GM12875 (cell line): ENCODE measurements at regions not wholly inside any gene's neighbourhood (a gene's known extent, or its start where the extent isn't known, plus 50 kb on each side); places are given as distances from the start of the nearest gene placed in this dataset.

Experiments used
- H3K4me3 ChIP-seq: one replicate; pipeline ENCODE4 v1.5.1; 2011; ENCODE audit warnings: low read depth, low read length, control low read depth
- CTCF ChIP-seq: IDR thresholded peaks from 2 replicates; pipeline ENCODE4 v1.5.1; 2011; ENCODE audit warnings: low read depth, mild to moderate bottlenecking, control low read depth, inconsistent platforms, low read length, moderate library complexity, borderline replicate concordance; ENCODE audit not compliant: insufficient read depth

GRCh38 chr15:31786360-31786759, 244.0 kb upstream of the CHRNA7 start:
- TF ChIP-seq CTCF, result no peak
- H3K4me3 ChIP-seq, result no peak overlapping the region

- no peak for TF ChIP-seq CTCF
- no peak overlapping the region for H3K4me3 ChIP-seq
These were observed 242.2 kb upstream of the CHRNA7 start for GRCh38 chr15:31788104-31788503.

- no peak overlapping the region for H3K4me3 ChIP-seq
- TF ChIP-seq CTCF, result no peak
These were observed 237.6 kb upstream of the CHRNA7 start for GRCh38 chr15:31792611-31793199.

GRCh38 chr15:31799319-31799714, 231.0 kb upstream of the CHRNA7 start:
- H3K4me3 ChIP-seq, result no peak overlapping the region
- TF ChIP-seq CTCF, result no peak

GRCh38 chr15:31799715-31800321, 230.5 kb upstream of the CHRNA7 start:
- H3K4me3 ChIP-seq, result no peak overlapping the region
- no peak for TF ChIP-seq CTCF

- TF ChIP-seq CTCF, result no peak
- no peak overlapping the region for H3K4me3 ChIP-seq
These were observed 229.2 kb upstream of the CHRNA7 start for GRCh38 chr15:31801152-31801551.

GRCh38 chr15:31802761-31803160, 227.6 kb upstream of the CHRNA7 start:
- H3K4me3 ChIP-seq, result no peak overlapping the region
- TF ChIP-seq CTCF, result no peak
